AG09309 (cell line): ENCODE measurements at regions not wholly inside any gene's neighbourhood (a gene's known extent, or its start where the extent isn't known, plus 50 kb on each side); places are given as distances from the start of the nearest gene placed in this dataset.
"Not testable (repeated sequence)": the region's sequence is repeated elsewhere in the genome, so short reads cannot be mapped to it uniquely, and the experiment has no call there.

ENCODE experiments used
- DNase-seq: peaks from one replicate; pipeline ENCODE4 v3.0.0-alpha.2; 2010; ENCODE audit warnings: low read depth
- H3K4me3 ChIP-seq: 2 replicates; pipeline ENCODE4 v1.5.1; 2011; ENCODE audit warnings: mild to moderate bottlenecking, low read depth, low read length, moderate library complexity; ENCODE audit not compliant: control insufficient read depth
- TF ChIP-seq, protein P1 (sequence below): IDR thresholded peaks from 2 replicates; pipeline ENCODE4 v1.5.1; 2011; ENCODE audit warnings: mild to moderate bottlenecking, low read depth, low read length, inconsistent platforms; ENCODE audit not compliant: insufficient read depth, control insufficient read depth; ENCODE audit errors: missing control alignments

DNA sequence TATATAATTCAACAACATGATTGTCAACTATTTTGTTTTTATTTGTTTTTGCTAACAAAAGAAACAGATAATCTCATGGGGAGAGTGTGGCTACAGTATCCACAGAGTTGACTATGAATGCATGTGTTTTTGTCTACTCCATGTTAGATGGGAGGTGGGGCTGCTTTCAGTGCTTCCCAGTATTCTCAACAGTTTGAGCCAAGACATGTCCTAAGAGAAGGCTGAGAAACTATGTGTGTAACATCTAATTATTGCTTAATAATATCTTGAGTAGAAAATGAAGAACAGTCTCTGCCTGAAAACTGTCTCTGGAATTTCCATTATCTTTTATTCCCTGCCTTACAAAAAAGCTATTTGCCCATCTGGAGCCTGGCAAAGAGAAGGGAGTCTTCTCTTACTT lies 178.8 kb upstream of the MMADHC start:
- no peak overlapping the region for H3K4me3 ChIP-seq
- TF ChIP-seq, protein P1, sequence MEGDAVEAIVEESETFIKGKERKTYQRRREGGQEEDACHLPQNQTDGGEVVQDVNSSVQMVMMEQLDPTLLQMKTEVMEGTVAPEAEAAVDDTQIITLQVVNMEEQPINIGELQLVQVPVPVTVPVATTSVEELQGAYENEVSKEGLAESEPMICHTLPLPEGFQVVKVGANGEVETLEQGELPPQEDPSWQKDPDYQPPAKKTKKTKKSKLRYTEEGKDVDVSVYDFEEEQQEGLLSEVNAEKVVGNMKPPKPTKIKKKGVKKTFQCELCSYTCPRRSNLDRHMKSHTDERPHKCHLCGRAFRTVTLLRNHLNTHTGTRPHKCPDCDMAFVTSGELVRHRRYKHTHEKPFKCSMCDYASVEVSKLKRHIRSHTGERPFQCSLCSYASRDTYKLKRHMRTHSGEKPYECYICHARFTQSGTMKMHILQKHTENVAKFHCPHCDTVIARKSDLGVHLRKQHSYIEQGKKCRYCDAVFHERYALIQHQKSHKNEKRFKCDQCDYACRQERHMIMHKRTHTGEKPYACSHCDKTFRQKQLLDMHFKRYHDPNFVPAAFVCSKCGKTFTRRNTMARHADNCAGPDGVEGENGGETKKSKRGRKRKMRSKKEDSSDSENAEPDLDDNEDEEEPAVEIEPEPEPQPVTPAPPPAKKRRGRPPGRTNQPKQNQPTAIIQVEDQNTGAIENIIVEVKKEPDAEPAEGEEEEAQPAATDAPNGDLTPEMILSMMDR, result no peak
- no peak for DNase-seq

DNA sequence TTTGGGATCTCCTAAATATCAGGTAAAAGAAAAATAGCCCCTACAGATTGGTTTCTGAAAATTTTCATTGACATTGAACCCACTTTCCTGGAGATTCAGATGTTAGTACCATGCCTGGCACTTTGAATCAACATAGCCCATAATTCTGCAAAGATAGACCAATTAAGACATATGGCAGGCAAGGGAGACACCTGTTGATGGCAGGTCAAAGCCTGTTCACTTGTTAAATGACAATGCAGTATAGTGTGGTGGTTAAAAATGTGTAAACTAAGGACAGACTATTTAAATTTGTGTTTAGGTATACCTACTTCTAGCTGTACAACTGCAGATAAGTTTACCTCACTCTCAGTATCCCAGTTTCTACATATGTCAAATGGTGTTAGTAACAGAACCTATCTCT lies 178.1 kb upstream of the MMADHC start:
- TF ChIP-seq, protein P1, result no peak
- DNase-seq, result no peak

DNA sequence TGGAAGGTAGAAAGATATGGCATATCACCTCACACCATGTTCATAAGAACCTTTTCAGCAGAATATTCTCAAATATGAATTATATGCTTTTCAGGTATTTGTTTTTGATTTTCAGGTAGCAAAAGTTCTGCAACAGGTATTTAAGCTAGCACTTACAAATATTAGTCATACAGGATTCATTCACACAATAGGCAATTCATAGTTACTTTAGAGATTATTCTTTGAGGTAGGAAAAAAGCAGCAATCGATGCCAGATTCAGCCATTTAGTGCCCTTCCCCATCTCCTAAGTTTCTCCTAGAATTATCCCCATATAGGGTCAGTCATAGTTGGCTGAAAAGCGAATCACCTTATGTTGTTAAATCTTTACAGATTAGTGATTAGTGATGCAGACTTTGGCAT lies 177.4 kb upstream of the MMADHC start:
- no peak overlapping the region for H3K4me3 ChIP-seq
- DNase-seq, result no peak
- TF ChIP-seq, protein P1, result no peak

More for the DNA sequence above, 178.1 kb upstream of the MMADHC start:
- H3K4me3 ChIP-seq, result no peak overlapping the region

DNA sequence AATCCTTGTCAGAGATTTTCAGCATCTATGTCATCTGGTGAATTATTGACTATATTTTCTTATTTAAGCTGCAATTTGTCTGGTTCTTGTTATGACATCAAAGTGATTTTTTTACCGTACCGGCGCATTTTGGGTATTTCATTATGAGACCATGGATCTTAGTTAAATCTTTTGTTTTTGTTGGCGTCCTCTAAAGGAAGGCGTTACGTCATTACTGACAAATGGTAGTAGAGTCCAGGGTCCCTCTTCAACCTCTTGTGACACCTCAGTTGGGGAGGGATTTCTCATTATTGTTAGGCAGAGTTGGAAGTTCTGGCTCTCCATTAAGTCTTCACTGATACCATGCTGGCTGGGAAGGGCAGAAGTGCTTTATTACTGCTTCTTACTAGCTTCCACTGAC lies 175.8 kb upstream of the MMADHC start:
- TF ChIP-seq, protein P1, result no peak
- DNase-seq, result no peak
- H3K4me3 ChIP-seq, result no peak overlapping the region

DNA sequence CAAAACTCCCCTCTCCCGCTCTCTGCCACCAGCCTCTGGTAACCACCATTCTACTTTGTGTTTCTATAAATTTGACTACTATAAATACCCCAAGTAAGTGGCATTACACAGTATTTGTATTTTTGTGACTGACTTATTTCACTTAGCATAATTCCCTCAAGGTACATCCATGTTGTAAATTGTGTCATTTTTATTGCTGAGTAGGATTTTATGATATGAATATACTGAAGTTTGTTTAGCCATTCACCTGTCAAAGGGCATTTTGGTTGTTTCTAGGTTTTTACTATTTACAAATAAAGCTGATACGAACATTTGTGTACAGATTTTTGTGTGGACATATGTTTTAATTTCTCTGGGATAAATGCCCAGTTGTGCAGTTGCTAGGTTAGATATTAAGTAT lies 174.0 kb upstream of the MMADHC start:
- DNase-seq, result no peak

DNA sequence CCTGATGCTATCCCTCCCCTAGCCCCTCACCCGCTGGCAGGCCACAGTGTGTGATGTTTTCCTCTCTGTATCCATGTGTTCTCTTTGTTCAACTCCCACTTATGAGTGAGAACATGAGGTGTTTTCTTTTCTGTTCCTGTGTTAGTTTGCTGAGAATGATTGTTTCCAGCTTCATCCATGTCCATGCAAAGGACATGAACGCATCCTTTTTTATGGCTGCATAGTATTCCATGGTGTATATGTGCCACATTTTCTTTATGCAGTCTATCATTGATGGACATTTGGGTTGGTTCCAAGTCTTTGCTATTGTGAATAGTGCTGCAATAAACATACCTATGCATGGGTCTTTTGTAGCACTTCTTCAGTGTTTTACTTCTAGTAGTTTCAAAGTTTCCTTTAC lies 171.8 kb upstream of the MMADHC start:
- not testable (repeated sequence) for H3K4me3 ChIP-seq, DNase-seq

More for the DNA sequence above, 174.0 kb upstream of the MMADHC start:
- TF ChIP-seq, protein P1, result no peak
- H3K4me3 ChIP-seq, result no peak overlapping the region

DNA sequence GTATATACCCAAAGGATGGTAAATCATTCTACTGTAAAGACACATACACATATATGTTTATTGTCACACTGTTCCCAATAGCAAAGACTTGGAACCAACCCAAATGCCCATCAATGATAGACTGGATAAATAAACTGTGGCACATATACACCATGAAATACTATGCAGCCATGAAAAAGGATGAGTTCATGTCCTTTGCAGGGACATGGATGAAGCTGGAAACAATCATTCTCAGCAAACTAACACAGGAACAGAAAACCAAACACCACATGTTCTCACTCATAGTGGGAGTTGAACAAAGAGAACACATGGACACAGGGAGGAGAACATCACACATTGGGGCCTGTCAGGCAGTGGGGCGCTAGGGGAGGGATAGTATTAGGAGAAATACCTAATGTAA lies 167.1 kb upstream of the MMADHC start:
- not testable (repeated sequence) for DNase-seq, H3K4me3 ChIP-seq

DNA sequence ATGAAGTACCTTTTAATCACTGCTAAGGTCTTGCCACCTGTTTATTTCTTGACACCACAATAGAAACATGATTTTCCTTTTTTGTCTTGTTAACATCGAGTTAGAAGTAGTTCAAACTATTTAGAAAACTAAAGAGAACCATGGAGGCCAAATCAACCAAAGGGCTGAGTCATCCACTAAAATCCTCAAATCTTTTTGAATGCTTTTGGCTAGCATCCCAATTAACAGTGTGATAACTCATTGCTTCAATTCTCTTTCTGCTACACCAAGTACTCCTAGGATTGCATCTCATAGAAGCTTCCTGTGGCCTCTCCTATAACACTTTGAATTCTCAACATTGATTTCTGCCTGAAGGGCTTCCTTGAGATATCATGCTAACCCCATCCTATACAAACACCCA lies 159.9 kb upstream of the MMADHC start:
- TF ChIP-seq, protein P1, result no peak
- H3K4me3 ChIP-seq, result no peak overlapping the region
- DNase-seq, result no peak
